Left forelimb (tissue), 1 donor: ENCODE measurements at regions not wholly inside any gene's neighbourhood (a gene's known extent, or its start where the extent isn't known, plus 50 kb on each side); places are given as distances from the start of the nearest gene placed in this dataset.
"Not testable (repeated sequence)": the region's sequence is repeated elsewhere in the genome, so short reads cannot be mapped to it uniquely, and the experiment has no call there.

Experiments
- DNase-seq: peaks from one replicate; pipeline ENCODE4 v3.0.0-alpha.2; 2018; ENCODE audit warnings: low spot score

DNA sequence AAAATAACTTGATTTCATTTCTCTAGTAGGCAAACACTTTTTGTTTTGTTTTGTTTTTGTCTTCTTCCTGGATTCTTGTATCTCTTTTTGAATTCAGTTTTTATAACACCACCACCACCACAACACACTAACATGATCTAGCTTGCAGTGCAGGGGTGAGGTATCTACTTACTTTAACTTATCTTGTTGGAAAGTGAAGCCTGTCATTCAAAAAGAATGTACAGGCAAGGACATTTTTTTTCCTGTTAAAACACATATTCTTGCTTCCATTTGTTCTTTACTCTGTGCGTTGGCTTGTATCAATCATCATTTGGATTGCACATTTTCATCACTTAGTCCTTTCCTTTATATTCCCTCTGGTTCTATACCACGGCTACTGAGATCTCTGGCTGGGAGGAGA, 824.2 kb downstream of the PLCL1 start:
- no peak for DNase-seq

DNA sequence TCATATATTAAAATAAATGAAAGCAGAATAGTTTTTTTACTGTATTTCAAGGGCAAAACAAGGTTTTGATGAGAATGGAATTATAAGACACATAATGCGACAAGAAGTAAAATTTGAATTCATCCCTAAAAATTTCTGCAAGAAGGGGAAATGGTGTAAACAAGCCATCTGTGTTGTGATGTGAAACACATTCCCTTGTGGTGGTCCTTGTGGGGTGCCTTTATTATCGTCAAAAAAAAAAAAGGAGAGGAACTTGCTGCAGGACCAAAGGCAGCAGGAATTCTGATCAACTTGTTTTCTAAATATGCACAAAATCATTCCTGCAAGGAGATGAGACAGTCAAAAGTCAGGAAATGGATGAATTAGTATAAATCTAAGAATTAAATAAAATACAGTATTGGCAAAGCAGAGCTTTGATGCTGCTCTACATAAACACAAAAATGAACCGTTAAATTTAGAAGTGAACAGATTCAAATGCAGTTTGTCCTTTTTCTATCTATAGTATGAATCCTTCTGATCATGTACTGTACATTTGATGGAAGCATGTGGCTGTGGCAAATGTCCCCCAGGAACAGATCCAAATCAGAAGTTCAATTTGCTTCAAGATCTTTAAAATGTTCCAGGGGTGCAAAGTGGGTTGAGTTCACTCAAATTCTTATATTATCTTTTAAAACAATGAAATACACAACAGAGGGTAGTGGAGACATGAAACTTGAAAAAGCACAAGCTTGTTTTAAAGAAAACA, 818.8 kb downstream of the PLCL1 start:
- no peak for DNase-seq

DNA sequence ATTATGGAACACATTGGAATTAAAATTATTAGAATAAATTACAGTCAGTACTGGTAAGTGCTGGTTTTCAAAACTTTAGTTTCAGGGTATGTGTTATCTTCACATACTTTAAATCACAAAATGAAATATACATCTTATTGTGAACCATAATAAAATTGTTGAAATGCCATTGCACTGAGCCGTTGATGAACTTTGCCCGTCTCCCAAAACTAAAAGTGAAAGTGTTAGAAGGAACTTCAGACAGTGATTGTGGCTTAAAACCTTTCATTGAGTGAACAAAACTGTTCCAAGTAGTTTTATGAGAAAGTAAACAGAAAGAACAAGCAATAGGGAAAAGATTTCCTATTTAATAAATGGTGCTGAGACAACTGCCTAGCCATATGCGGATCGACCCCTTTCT, 811.6 kb downstream of the PLCL1 start:
- DNase-seq: no peak

DNA sequence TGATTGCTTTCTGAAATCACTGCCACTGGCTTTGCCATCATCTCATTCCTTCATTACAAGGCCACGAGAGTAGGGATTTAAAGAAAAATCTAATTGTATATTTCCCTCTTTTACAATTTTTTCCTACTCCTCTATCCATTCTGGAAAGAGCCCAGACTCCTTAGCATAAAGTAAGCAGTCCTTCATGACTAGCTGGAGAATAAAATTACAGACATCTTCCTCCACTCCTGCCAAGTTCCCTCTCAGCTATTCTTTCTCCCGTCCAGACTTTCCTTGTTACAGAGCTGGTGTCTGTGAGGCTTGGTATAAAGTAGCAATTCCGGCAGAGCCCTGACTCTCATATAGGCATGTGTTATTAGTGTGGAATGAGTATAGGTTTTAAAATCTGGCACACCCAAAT, 806.8 kb downstream of the PLCL1 start:
- no peak for DNase-seq

DNA sequence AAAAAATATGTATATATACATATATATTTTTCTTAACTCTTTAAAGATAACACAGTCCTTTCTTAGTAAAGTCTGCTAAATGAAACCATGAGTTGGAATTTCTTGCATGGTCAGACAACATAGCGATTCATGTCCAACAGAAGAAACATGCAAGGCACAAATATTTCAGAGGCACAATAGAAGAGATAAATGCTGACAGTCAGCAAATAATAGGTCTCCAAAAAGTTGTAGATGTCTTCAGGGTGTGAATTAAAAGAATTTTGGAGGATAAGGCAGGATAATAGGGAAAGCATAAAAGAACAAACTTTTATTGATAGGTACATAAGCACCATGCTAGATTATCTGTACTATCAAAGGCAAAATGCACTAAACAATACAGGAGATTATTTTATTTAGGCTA, 800.2 kb downstream of the PLCL1 start:
- no peak for DNase-seq

DNA sequence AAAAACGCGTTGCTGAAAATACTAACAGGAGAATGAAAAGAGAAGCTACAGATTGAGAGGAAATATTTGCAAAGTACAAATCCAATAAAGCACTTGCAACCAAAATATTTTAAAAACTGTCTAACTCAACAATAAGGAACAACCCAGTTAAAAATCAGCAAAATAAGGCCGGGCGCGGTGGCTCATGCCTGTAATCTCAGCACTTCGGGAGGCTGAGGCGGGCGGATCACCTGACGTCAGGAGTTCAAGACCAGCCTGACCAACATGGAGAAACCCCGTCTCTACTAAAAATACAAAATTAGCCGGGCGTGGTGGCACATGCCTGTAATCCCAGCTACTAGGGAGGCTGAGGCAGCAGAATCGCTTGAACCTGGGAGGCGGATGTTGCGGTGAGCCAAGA, 798.6 kb downstream of the PLCL1 start:
- not testable (repeated sequence) for DNase-seq

DNA sequence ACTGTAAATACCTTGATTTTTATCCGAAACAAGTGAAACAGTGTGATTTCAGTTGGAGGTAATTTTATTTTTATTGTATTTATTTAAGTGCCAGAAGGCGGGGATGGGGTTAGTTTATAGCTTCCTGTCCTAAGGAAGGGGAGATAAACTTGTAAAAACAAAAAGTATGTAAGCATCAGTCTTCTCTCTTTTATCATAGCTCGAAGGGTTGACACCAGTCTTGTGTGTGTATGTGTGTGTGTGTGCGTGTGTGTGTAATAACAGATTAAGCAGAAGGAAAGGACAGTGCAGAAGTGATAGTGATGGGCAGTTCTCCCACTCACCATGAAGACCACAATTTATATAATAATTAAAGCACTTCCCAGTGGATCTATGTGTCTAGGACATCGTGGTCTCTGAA, 793.3 kb downstream of the PLCL1 start:
- no peak for DNase-seq

DNA sequence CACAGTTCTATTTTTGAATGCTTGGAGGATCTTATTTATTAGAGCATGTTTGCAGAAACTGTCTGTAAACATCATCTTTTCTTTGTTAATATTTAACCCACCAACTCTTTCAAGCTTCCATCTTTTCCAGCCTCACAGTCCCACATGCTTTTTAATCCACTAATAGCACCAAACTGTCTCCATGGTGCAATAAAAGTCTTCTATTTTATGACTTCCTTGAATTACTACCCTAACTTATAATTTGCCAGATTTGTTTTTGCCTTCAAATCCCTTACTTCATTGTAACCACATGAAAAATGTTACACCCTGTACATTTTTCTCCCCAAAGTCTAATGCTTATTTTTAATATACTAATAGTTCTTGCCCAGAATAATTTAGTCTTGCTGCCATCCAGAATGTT, 792.6 kb downstream of the PLCL1 start:
- no peak for DNase-seq

DNA sequence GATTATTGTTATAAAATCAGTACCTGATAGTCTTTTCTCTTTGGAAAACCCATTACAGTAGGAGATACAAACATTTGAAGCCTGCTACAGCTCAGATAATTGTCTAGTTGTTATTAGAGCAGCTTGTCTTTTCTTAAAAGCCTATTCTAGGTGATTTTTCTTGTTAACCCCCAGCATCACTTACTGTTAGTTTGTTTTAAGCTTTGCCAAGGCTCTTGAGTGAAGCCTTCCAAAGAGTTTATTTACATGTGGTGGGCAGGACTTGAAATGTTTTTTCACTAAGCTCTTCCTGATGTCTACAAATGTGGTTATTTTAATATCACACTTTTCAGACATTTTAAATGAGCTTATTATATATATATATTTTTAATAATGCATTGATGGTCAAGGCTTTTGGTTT, 791.3 kb downstream of the PLCL1 start:
- DNase-seq: no peak

DNA sequence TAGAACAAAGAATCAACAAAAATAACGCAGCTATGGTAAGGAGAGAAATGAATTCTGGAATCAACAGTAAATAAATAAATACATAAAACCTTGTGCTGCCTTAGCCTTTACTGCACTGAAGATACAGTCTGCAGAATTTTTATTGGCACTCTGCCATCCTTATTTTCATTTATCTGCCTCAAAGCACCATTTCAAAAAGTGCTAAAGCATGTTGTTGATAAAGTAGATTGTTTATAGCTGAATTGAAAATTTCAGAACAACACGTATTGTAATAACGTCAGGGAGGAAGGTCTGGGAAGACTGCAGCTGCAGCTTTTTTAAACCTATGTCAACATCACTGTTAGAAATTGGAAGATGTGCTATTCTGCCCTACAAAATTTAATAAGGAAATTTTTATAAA, 787.2 kb downstream of the PLCL1 start:
- DNase-seq: no peak

DNA sequence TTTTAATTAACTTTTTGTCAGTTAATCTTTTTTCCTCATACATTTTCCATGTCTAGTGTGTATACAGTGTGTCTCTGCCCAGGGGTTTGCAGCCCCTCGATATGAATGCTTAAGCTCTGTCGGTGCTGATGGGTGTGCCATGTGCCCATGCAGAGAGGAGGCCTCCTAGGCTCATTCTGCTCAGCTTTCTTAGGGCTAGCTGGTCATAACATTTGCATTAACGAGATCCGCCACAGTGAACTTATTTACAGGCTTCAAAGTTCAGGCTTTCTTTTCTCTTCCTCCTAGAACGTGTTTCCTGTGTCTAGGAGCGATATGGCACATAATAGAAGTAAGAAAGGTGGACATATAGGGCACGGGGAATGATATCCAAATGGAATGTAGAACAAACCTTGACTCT, 783.3 kb downstream of the PLCL1 start:
- no peak for DNase-seq

DNA sequence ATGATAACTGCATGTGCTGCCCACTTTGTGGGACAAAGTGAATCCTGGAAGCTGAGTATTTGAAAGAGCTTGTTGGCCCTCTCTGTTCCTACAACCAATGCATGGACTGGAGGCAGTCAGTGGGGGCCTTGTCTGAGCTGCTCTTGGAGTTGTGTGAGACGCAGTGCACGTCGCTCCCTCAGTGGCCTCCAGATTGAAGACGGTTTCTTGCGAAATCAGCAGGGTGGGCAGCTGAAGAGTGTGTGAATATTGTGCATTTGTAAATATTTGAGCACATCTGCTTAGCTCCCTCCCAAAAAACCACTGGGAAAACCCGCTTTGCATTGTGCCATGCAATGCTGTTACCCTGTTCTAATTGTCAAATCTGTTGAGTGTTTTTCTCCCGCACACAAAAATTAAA, 782.8 kb downstream of the PLCL1 start:
- no peak for DNase-seq

DNA sequence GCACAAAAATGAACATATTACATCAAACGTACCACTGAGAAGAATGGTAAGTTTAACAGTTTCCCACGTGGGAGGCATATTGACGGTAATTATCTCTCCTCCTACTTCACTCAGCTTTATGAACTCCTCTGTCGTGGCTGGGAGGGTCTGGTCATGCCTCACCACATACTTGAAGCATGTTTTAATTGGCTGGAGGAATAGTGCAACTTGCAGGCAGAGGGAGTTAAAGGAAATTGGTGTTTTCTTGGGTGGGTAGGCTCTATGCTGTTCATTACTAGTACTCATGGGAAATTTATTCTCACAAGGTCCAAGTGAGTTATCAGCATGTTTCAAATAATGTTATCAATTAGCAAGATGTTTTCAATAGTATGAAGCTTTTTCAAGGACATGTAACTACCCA, 767.0 kb downstream of the PLCL1 start:
- DNase-seq: no peak

DNA sequence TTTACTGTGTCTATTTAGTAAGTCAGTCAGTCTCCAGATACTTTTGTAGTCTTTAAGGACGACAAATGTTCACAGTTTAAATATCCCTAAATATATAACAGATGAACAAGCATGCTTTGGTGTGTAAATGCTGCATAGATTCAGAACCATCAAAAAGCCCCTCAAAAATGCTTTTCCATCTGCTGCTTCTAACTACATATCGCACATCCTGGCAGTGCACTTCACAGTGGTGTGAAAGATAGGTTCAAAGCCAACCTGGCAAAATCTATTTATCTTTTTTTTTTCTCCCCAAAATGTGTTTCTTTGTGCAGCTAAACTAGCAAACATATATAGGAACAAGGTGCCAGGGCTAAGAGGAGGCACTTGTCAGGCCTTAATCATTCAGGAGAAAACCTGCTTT, 753.8 kb downstream of the PLCL1 start:
- DNase-seq: no peak

DNA sequence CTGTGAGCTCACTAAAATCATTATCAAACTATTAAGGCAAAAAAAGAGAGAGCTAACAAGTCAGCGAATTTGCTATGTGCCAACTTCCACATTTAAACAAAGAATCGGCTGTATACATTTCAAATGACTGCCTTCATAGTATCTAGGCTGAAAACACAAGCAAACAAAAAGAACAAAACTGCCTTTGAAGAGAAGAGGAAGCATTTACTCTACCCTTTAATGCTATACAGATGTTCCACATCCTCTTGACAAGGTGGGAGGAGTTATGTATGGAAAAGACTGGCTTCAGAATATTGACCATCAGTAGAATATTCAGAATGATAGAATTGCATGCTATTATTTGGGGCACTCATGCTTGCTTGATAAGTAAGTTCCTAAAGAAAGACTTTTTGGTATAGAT, 741.7 kb downstream of the PLCL1 start:
- no peak for DNase-seq

DNA sequence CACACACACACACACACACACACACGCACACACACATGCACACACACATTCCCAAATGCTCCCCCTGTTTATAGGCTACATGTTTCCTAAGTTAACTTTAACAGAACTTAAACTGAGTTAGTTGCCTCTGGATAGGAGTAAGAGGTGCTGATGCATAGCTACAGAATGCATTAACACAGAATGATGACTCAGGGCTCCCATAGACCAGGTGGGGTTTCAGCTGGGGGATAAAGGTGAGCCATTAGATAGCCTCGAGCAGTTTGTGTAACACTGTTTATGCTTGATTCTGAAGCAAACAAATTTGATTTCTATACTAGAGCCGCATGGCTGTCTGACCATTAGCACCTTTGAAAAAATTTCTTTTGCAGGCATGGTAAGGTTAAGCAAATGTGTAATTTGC, 741.0 kb downstream of the PLCL1 start:
- DNase-seq: no peak

DNA sequence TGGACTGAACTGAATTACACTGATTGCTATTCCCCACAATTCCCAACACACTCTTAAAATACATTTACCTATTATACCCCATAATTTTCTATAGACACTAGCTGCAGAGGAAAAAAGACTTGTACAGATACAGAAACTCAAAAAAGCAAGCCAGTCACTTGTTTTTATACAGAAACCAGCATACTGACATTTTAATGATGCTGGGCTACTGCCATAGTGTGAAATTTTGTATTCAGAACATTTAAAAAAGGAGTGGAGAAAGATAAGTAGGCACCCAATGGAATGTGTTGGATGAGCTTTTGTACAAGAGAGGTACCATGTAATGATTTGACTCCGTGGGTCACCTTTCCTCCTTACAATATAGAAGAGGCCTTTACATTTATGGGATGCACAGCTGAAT, 740.1 kb downstream of the PLCL1 start:
- DNase-seq: no peak

DNA sequence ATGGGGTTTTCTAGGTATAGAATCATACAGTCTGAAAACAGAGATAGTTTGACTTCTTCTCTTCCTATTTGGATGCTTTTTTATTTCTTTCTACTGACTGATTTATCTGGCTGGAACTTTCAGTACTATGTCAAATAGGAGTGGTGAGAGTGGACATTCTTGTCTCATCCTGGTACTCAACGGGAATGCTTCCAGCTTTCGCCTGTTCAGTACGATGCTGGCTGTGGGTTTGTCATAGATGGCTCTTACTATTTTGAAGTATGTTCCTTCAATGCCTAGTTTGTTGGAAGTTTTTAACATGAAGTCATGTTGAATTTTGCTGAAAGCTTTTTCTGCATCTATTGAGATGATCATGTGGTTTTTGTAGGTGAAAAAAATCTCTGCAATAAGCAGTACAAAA, 730.4 kb downstream of the PLCL1 start:
- no peak for DNase-seq

DNA sequence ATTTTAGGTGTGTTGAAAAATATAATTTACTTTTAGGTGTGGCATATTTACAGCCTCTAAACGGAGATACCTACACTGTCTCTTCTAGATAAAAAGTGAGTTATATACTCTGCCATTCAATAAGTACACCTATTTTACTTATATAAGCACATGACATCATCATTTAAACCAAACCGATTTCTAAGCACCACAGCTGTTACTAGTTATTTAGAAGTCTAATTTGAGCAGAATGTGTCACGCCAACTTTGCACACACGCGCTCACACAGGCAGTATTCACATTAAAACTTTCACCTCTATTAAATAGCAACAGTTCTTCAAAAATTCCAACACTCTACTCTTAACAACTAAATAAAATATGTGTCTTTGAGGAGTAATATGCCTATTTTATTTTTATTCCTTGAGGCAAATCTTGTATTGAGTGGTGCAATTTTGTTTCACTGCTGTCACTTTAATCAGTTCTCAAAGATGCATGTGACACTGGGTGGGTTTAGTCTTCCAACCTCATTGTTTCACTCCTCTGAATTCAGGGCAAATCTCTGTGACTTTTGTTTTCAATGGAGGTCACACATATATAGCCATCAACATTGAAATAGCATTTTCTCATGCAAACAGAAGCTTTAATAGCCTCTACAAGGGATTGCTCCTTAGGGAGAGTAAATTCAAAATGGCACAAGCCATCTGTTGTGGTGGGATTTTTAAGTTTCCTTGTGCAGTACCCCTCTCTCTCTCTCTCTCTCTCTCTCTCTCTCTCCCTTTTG, 721.0 kb downstream of the PLCL1 start:
- DNase-seq: no peak

DNA sequence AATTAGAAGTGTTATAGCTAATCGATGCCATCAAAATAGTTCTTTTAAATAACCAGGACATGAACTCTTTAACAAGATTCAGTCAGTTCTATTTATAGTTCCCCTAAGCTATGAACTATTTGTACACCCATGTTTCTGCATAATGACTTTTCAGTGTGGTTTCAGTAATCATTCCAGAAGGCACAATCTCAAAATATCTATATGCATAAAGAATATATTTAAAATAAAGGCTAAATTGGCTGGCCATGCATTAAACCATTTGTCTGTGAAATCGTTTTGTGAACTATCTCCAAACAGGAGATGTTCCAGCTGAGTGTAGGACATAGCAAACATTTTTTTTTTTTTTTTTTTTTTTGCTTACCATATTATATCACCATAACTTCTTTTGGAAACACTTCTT, 719.3 kb downstream of the PLCL1 start:
- no peak for DNase-seq

DNA sequence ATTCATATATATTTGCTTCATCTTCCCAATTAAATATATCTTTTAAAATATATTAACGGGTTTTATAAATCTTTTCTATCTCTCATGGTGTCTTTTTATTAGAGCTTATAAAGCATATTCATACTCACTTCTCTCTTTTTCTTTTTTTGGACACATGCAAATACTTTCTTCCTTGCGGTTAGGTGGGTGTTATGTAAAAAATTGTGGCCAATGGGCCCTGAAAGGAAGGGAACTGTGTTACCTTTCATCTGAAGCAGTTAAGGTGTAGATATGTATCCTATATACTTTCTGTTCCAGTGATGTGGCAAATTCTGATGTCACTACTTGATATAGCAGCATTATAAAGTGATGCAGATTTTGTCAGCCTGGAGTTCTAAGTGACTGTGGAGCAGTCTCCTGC, 714.5 kb downstream of the PLCL1 start:
- no peak for DNase-seq

DNA sequence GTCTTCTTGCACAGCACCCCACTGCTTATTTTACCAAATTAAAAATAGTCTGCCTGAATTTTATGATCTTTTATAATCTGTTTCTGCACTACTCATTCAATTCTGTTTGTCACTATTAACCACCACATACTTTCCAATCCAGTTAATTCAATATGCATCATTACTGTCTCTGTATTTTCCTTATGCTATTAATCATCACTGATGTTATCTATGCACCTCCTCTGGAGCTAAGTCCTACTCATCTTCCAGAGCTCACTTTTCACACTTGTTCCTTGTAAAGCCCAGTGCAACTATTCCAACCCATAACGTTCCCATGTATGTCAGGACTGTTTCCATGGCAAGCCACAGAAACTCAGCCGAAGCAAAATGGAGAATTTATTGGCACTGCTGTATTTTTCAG, 713.6 kb downstream of the PLCL1 start:
- no peak for DNase-seq

DNA sequence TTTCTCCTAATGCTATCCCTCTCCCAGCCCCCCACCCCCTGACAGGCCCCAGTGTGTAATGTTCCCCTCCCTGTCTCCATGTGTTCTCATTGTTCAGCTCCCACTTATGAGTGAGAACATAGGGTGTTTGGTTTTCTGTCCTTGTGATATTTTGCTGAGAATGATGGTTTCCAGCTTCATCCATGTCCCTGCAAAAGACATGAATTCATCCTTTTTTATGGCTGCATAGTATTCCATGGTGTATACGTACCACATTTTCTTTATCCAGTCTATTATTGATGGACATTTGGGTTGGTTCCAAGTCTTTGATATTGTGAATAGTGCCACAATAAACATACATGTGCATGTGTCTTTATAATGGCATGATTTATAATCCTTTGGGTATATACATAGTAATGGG, 704.2 kb downstream of the PLCL1 start:
- DNase-seq: not testable (repeated sequence)

DNA sequence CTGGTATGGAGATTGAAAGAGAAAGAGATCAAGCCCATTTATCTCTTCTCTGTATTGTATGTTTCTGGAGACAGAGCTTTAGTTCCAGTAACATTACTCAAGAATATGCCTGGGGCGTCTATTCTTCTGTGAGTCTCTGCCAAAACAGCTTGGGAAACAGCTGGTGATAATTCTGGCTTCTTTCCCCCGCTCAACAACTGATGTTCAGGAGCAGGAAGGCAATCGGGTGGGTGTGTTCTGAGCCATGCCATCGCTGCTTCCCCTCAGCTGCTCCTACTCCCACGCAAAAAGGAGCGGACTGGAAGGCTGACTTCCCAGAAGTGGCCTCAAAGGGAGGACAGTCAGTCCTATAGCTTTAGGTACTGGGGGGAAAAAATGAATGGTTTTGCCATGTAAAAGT, 695.1 kb downstream of the PLCL1 start:
- peak; percentile 71 for DNase-seq
